Left renal pelvis (tissue), 4 donors: ENCODE measurements at regions not wholly inside any gene's neighbourhood (a gene's known extent, or its start where the extent isn't known, plus 50 kb on each side); places are given as distances from the start of the nearest gene placed in this dataset.

Experiments used
- DNase-seq, 4 donors: peaks; one replicate each; pipeline ENCODE4 v3.0.0-alpha.2; 2013; ENCODE audit warnings: low read depth in 4 of 4, low spot score in 3 of 4

DNA sequence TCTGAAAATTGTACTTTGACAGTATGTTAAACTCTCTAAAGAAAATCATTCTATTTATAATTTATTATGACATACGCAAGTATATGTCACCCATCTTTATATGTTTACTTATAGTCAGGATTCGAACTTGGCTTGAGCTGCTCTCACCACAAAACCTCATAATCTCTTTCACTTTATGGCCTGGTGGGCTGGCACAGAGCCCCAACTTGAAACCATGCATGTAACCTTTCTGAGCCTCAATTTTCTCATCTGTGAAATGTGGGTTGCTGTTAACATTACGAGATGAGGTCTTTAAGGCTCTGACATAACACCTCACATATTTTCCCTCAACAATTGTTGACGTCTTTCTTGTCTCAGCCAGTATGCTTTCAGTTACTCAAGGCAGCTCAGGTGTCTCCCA, 69.4 kb upstream of the PFN2 start:
- DNase-seq, result no peak

DNA sequence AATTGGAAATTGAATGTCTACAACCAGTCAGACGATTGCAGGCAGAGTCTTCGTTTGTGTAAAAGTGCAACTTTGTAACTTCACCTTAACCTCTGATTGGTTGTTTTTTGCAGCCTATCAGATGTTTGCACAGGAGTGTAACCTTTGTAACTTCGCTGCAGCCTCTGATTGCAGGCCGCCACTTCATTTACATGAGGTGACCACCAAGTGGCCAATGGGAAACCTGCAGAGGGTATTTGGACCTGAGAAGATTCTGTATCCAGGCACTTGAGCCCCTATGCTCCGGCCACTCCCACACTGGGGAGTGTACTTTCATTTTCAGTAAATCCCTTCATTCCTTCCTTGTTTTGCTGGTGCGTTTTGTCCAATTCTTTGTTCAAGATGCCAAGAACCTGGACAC, 68.1 kb upstream of the PFN2 start:
- no peak for DNase-seq

GRCh38 chr3:150036780-150037179, 66.1 kb upstream of the PFN2 start:
- no peak for DNase-seq

- DNase-seq, result no peak
Observed at GRCh38 chr3:150035910-150036612, 65.4 kb upstream of the PFN2 start.

DNA sequence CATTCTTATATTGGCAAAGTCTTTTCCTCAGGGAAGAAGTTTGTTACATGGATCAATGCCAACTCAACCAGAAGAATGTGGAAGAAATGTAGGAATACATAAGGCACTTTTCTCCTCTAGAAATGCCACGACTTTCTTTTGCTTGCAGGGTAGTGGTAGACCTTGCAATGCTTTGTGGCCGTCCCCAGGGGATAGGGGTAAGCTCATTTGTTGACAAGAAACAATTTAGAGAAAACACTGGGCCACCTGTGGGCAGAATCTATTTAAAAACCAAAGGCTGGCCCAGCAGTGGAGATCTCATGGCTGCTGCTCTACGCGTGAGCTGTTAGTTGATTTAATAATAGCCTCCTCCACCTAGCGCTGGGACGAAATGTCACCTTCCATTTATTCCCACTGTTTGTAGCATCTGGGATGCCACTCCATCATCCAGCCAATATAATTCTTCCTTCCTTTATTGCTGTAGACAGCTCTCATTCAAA, 64.6 kb upstream of the PFN2 start:
- no peak for DNase-seq

DNA sequence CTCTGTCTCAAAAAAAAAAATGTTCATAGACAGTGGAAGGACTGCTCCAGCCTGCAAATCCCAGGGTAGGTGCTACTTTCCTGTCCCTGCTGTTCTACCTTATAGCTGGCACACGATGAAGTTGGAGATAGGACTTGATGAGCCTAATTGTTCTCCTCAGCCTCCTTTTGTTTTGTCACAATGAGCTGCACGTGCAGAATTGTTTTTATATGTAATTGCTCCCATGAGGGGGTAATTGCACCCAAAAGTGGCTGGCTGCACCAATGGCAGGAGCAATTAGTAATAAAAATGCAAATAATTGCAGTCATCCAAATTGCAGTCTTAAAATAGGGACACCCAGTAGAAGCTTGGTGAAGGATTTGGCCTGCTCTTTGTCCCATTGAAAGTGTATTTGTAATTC, 63.0 kb upstream of the PFN2 start:
- DNase-seq, result no peak

DNA sequence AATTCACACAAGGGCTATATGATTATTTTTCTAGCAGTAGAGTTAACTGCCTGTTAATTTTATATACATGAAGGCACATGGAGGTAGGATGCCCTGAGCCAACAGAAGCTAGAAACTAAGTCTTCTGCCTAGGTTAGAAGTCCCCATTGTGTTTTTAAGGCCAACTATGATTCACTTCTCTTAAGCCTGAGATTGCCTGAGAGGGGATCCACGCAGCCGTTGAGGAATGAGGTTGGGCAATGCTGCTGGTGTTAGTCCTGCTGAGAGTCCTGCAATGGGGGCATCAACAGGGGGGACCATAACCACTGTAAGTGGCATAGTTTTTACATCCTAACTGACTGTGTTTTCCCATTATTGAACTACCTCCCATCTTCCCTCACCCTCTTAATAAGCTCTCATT, 60.1 kb upstream of the PFN2 start:
- no peak for DNase-seq

DNA sequence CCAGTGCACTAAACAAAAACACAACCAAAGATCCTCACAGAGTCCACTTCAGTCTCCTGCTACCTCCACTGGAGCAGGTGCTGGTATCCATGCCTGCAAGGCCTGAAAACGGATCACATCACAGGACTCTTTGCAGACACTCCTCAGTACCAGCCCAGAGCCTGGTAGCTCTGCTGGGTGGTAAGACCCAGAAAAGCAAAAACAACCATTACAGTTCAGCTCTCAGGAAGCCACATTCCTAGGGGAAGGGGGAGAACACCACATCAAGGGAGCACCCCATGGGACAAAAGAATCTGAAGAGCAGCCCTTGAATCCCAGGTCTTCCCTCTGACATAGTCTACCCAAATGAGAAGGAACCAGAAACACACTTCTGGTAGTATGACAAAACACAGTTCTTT, 52.5 kb upstream of the PFN2 start:
- no peak for DNase-seq

GRCh38 chr3:150022381-150023238, 51.9 kb upstream of the PFN2 start:
- no peak for DNase-seq

- no peak for DNase-seq
Observed at GRCh38 chr3:150020527-150020926, 49.8 kb upstream of the PFN2 start.
